ENCODE measurements at regions not wholly inside any gene's neighbourhood (a gene's known extent, or its start where the extent isn't known, plus 50 kb on each side); places are given as distances from the start of the nearest gene placed in this dataset.
A peak's percentile ranks its signal among the peaks of the same experiment; 100 is the strongest.
"Not testable (repeated sequence)": the region's sequence is repeated elsewhere in the genome, so short reads cannot be mapped to it uniquely, and the experiment has no call there.

GRCh38 chr13:44128552-44129001 lies 245.0 kb upstream of the SERP2 start:
- no peak for DNase-seq (ENCODE audit: low read depth)

GRCh38 chr13:44129418-44129817 lies 244.2 kb upstream of the SERP2 start:
- no peak for DNase-seq (ENCODE audit: low read depth)

GRCh38 chr13:44131069-44131614 lies 242.5 kb upstream of the SERP2 start:
- DNase-seq (ENCODE audit: low read depth): no peak

GRCh38 chr13:44132710-44133109 lies 240.9 kb upstream of the SERP2 start:
- no peak for DNase-seq (ENCODE audit: low read depth)

GRCh38 chr13:44133626-44134025 lies 240.0 kb upstream of the SERP2 start:
- no peak for DNase-seq (ENCODE audit: low read depth)

- DNase-seq (ENCODE audit: low read depth): no peak
Measured at GRCh38 chr13:44135566-44135965, 238.1 kb upstream of the SERP2 start.

GRCh38 chr13:44136696-44137268 lies 236.8 kb upstream of the SERP2 start:
- no peak for DNase-seq (ENCODE audit: low read depth)

- DNase-seq (ENCODE audit: low read depth): no peak
Measured at GRCh38 chr13:44137466-44137865, 236.2 kb upstream of the SERP2 start.

- no peak for DNase-seq (ENCODE audit: low read depth)
Measured at GRCh38 chr13:44140146-44140545, 233.5 kb upstream of the SERP2 start.

- no peak for DNase-seq (ENCODE audit: low read depth)
Measured at GRCh38 chr13:44140888-44141724, 232.5 kb upstream of the SERP2 start.

GRCh38 chr13:44141725-44142539 lies 231.7 kb upstream of the SERP2 start:
- DNase-seq (ENCODE audit: low read depth): peak; percentile 90

GRCh38 chr13:44142540-44142867 lies 231.1 kb upstream of the SERP2 start:
- DNase-seq (ENCODE audit: low read depth): no peak

- DNase-seq (ENCODE audit: low read depth): no peak
Measured at GRCh38 chr13:44142941-44143665, 230.5 kb upstream of the SERP2 start.

GRCh38 chr13:44146138-44146537 lies 227.5 kb upstream of the SERP2 start:
- DNase-seq (ENCODE audit: low read depth): no peak

GRCh38 chr13:44147233-44147632 lies 226.4 kb upstream of the SERP2 start:
- no peak for DNase-seq (ENCODE audit: low read depth)

GRCh38 chr13:44147648-44148047 lies 226.0 kb upstream of the SERP2 start:
- DNase-seq (ENCODE audit: low read depth): no peak

- no peak for DNase-seq (ENCODE audit: low read depth)
Measured at GRCh38 chr13:44148159-44148914, 225.3 kb upstream of the SERP2 start.

GRCh38 chr13:44149231-44149630 lies 224.4 kb upstream of the SERP2 start:
- not testable (repeated sequence) for DNase-seq (ENCODE audit: low read depth)

GRCh38 chr13:44149821-44150220 lies 223.8 kb upstream of the SERP2 start:
- no peak for DNase-seq (ENCODE audit: low read depth)

GRCh38 chr13:44151474-44151873 lies 222.2 kb upstream of the SERP2 start:
- DNase-seq (ENCODE audit: low read depth): no peak

GRCh38 chr13:44153496-44153895 lies 220.1 kb upstream of the SERP2 start:
- DNase-seq (ENCODE audit: low read depth): no peak
